Tibial artery (tissue), 4 donors: ENCODE measurements at regions not wholly inside any gene's neighbourhood (a gene's known extent, or its start where the extent isn't known, plus 50 kb on each side); places are given as distances from the start of the nearest gene placed in this dataset.

Experiments
- DNase-seq, 2 donors: peaks; one replicate each; pipeline ENCODE4 v3.0.0-alpha.2; 2019
- H3K27ac ChIP-seq, 2 donors: fragments of 200-600 bp; sonication (generic) in 1 of 2; 1 replicate in 1 of 2; 2 replicates in 1 of 2; pipeline ENCODE4 v1.5.1; 2018 to 2019; ENCODE audit warnings: mild to moderate bottlenecking in 1 of 2
- H3K27me3 ChIP-seq, 2 donors: fragments of 200-600 bp; sonication (generic) in 1 of 2; one replicate each; pipeline versions ENCODE4 v1.5.1 to v1.6.0; 2016 to 2019
- H3K36me3 ChIP-seq, 3 donors: fragments of 200-600 bp; sonication (generic) in 2 of 3; one replicate each; pipeline ENCODE4 v1.5.1; 2016 to 2019; ENCODE audit warnings: mild to moderate bottlenecking in 2 of 3
- H3K4me1 ChIP-seq, 4 donors: fragments of 200-600 bp; sonication (generic) in 2 of 4; 1 replicate in 3 of 4; 2 replicates in 1 of 4; pipeline ENCODE4 v1.5.1; 2016 to 2019
- H3K4me3 ChIP-seq, 2 donors: fragments of 200-600 bp; sonication (generic) in 1 of 2; 1 replicate in 1 of 2; 2 replicates in 1 of 2; pipeline ENCODE4 v1.5.1; 2018 to 2019; ENCODE audit warnings: mild to moderate bottlenecking in 2 of 2
- H3K9me3 ChIP-seq, 3 donors: fragments of 200-600 bp; sonication (generic) in 1 of 3; one replicate each; pipeline ENCODE4 v1.5.1; 2016 to 2019
- intact Hi-C: fragments of 100-400 bp; cut with DNase I; formaldehyde crosslinking; loops from one replicate; pipeline ENCODE4 v1.15.0; 2023; ENCODE audit warnings: low total_unique reads
- TF ChIP-seq, protein P1 (sequence below), 2 experiments: fragments of 200-600 bp in 1 of 2; fragments of 450-650 bp in 1 of 2; IDR thresholded peaks; one replicate each; pipeline ENCODE4 v1.5.1; 2017 to 2019; ENCODE audit warnings: antibody characterized with exemption in 2 of 2, mild to moderate bottlenecking in 1 of 2, moderate library complexity in 1 of 2

DNA sequence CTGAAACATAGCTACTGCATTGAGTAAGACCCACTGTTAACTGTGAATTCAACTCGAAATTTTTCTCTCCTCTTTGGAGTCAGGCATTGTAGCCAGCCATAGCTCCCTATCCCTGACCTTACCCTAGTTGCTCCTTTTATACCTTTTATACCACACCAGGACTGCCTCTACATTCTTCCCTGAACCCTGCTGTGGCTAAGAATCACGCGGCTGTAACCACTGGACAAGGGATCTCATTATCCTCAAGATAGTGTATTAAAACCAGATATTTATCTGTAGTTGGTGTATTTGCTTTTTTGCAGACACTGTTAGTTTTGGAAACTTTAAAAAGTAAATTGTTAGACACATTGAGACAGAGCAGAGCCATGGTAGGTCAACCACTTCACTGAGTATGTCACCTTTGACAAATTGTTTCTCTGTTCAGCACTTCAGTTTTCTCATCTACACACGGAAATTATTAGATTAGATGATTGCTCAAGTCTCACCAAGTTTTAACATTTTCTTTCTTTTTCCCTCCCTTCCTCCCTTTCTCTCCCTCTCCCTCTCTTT lies 136.5 kb upstream of the PRNP start:
- H3K36me3 ChIP-seq: no peaks in the 10 kb centered on the region
- no peak overlapping the region for H3K27ac ChIP-seq
- intact Hi-C loops: no loop called here
- DNase-seq: no peak
- no peaks in the 10 kb centered on the region for H3K4me1 ChIP-seq
- H3K9me3 ChIP-seq: peaks cover 0 to 5% (median 0%) of the 10 kb centered on the region in 3 donors
- peaks cover 0 to 4% of the 10 kb centered on the region in 2 donors for H3K27me3 ChIP-seq
- TF ChIP-seq, protein P1, sequence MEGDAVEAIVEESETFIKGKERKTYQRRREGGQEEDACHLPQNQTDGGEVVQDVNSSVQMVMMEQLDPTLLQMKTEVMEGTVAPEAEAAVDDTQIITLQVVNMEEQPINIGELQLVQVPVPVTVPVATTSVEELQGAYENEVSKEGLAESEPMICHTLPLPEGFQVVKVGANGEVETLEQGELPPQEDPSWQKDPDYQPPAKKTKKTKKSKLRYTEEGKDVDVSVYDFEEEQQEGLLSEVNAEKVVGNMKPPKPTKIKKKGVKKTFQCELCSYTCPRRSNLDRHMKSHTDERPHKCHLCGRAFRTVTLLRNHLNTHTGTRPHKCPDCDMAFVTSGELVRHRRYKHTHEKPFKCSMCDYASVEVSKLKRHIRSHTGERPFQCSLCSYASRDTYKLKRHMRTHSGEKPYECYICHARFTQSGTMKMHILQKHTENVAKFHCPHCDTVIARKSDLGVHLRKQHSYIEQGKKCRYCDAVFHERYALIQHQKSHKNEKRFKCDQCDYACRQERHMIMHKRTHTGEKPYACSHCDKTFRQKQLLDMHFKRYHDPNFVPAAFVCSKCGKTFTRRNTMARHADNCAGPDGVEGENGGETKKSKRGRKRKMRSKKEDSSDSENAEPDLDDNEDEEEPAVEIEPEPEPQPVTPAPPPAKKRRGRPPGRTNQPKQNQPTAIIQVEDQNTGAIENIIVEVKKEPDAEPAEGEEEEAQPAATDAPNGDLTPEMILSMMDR (IDR thresholded peaks at IDR 0.05): no peak
- no peak overlapping the region for H3K4me3 ChIP-seq

DNA sequence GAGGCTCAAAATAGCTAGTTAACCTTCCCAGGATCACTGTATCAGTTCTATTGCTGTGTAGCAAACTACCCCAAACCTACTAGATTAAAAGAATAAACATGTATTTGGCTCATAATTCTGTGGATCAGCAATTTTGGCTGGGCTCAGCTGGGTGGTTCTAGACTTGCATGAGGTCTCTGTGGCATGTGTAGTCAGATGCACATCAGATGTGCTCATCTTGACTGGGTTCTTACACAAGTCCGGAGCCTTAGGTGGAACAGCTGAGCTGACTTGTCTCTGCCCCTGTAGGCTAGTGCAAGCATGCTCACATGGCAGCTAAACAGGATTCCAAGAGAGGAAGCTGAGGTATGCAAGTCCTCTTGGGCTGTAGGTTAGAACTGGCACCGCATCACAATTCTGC lies 137.7 kb upstream of the PRNP start:
- Histone ChIP-seq H3K9me3 (peaks cover 0 to 5% (median 0%) of the 10 kb centered on the region in 3 donors), H3K4me1 (no peaks in the 10 kb centered on the region)
- TF ChIP-seq, protein P1 (IDR thresholded peaks at IDR 0.05): no peak

DNA sequence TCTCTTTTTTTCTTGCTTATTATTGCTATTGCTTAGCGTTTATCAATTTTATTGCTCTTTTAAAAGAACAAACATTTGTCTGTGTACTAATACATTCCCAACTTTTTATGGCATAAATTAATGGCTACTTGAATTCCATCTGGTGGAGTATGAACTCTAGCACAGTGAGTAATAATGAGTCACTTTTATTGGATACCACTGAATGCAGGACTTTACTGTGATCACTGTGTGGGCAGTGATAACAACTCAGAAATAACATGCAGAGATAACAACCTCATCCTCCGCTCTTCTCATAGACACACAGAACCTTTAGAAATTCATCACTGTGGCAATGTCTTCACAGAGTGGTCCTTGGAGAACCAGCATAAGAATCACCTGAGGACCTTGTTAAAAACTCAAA lies 139.5 kb upstream of the PRNP start:
- no peaks in the 10 kb centered on the region for H3K27me3 ChIP-seq
- no peak for DNase-seq
- no peaks in the 10 kb centered on the region for H3K4me1 ChIP-seq
- H3K9me3 ChIP-seq: peaks cover 0 to 5% (median 0%) of the 10 kb centered on the region in 3 donors
- no peaks in the 10 kb centered on the region for H3K36me3 ChIP-seq
- TF ChIP-seq, protein P1 (IDR thresholded peaks at IDR 0.05): no peak
- no peak overlapping the region for H3K4me3 ChIP-seq
- intact Hi-C loops: no loop called here
- H3K27ac ChIP-seq: no peak overlapping the region

More for the DNA sequence above, 137.7 kb upstream of the PRNP start:
- no peak overlapping the region for H3K27ac ChIP-seq
- no peaks in the 10 kb centered on the region for H3K27me3 ChIP-seq
- H3K4me3 ChIP-seq: no peak overlapping the region
- no peaks in the 10 kb centered on the region for H3K36me3 ChIP-seq
- intact Hi-C loops: no loop called here
- no peak for DNase-seq

DNA sequence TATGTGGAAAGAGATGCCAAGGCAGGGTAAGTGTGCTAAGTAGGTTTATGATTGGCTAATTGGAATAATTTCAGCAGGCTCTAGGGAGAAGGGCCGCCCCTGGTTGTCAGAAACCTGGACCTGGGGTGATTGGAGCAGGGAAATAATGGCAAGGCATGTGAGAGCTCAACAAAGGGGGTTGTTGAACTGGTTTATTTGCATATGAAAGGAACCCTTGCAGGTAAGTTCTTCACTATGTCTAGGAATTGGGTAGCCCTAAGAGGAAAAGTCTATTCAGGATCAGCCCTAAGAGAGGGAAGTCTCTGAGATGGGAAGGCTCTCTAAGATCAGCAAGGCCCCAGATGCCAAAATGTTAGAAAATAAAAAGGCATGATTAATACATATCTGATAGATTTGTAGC lies 139.9 kb upstream of the PRNP start:
- no peaks in the 10 kb centered on the region for H3K27me3 ChIP-seq
- TF ChIP-seq, protein P1 (IDR thresholded peaks at IDR 0.05): no peak
- no peak for DNase-seq
- peaks cover 0 to 5% (median 0%) of the 10 kb centered on the region in 3 donors for H3K9me3 ChIP-seq
- H3K4me1 ChIP-seq: no peaks in the 10 kb centered on the region
- H3K4me3 ChIP-seq: no peak overlapping the region
- no peak overlapping the region for H3K27ac ChIP-seq
- intact Hi-C loops: no loop called here
- no peaks in the 10 kb centered on the region for H3K36me3 ChIP-seq

DNA sequence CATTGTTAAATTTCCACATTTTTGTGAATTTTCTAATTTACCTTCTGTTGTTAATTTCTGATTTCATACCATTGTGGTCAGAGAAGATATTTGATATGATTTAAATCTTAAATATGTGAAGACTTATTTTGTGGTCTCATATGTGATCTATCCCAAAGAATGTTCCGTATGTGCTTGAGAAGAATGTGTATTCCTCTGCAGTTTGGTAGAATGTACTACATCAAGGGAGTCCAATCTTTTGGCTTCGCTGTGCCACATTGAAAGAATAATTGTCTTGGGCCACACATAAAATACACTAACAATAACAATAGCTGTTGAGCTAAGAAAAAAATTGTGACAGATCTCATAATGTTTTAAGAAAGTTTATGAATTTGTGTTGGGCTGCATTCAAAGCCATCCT lies 140.7 kb upstream of the PRNP start:
- no peaks in the 10 kb centered on the region for H3K27me3 ChIP-seq
- H3K9me3 ChIP-seq: peaks cover 0 to 5% (median 0%) of the 10 kb centered on the region in 3 donors
- H3K4me3 ChIP-seq: no peak overlapping the region
- TF ChIP-seq, protein P1 (IDR thresholded peaks at IDR 0.05): no peak
- H3K36me3 ChIP-seq: no peaks in the 10 kb centered on the region
- intact Hi-C loops: no loop called here
- DNase-seq: no peak
- H3K4me1 ChIP-seq: no peaks in the 10 kb centered on the region
- no peak overlapping the region for H3K27ac ChIP-seq

DNA sequence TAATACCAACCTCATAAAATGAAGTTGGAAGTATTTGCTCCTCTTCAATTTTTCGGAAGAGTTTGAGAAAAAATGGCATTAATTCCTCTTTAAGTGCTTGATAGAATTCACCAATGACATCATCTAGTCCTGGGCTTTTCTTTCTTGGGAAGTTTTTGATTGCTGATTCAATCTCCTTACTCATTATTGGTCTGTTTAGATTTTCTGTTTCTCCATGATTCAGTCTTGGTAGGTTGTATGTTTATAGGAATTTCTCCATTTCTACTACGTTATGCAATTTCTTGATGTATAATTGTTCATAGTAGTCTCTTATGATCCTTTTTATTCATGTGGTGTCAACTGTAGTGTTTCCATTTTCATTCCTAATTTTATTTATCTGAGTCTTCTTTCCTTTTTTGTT lies 141.5 kb upstream of the PRNP start:
- Histone ChIP-seq H3K9me3 (peaks cover 0 to 5% (median 0%) of the 10 kb centered on the region in 3 donors), H3K4me3 (no peak overlapping the region), H3K36me3 (no peaks in the 10 kb centered on the region), H3K27ac (no peak overlapping the region), H3K4me1 (no peaks in the 10 kb centered on the region), H3K27me3 (no peaks in the 10 kb centered on the region)
- DNase-seq: no peak
- intact Hi-C loops: no loop called here
- TF ChIP-seq, protein P1 (IDR thresholded peaks at IDR 0.05): no peak
